Globus pallidus (tissue), 1 donor: ENCODE measurements at regions not wholly inside any gene's neighbourhood (a gene's known extent, or its start where the extent isn't known, plus 50 kb on each side); places are given as distances from the start of the nearest gene placed in this dataset.
"Not testable (repeated sequence)": the region's sequence is repeated elsewhere in the genome, so short reads cannot be mapped to it uniquely, and the experiment has no call there.

Experiments
- DNase-seq: peaks from one replicate; pipeline ENCODE4 v3.0.0-alpha.2; 2015; ENCODE audit warnings: low spot score

GRCh38 chr1:58251430-58252073, 295.0 kb downstream of the OMA1 start:
- DNase-seq, result no peak

GRCh38 chr1:58250587-58250948, 296.0 kb downstream of the OMA1 start:
- DNase-seq, result no peak

- no peak for DNase-seq
These were observed 296.6 kb downstream of the OMA1 start for GRCh38 chr1:58249737-58250586.

GRCh38 chr1:58249388-58249736, 297.2 kb downstream of the OMA1 start:
- DNase-seq, result no peak

GRCh38 chr1:58248791-58249190, 297.7 kb downstream of the OMA1 start:
- no peak for DNase-seq

GRCh38 chr1:58248072-58248471, 298.5 kb downstream of the OMA1 start:
- no peak for DNase-seq

GRCh38 chr1:58246549-58246948, 300.0 kb downstream of the OMA1 start:
- DNase-seq, result no peak

- DNase-seq, result no peak
These were observed 301.7 kb downstream of the OMA1 start for GRCh38 chr1:58244872-58245271.

GRCh38 chr1:58238846-58239245, 307.7 kb downstream of the OMA1 start:
- no peak for DNase-seq

- DNase-seq, result no peak
These were observed 312.8 kb downstream of the OMA1 start for GRCh38 chr1:58233729-58234128.

GRCh38 chr1:58231204-58231603, 315.3 kb downstream of the OMA1 start:
- DNase-seq, result no peak

GRCh38 chr1:58227604-58228003, 318.9 kb downstream of the OMA1 start:
- DNase-seq, result no peak

GRCh38 chr1:58223522-58223921, 323.0 kb downstream of the OMA1 start:
- DNase-seq, result no peak

GRCh38 chr1:58220836-58221472, 325.6 kb downstream of the OMA1 start:
- no peak for DNase-seq

GRCh38 chr1:58216169-58216568, 330.4 kb downstream of the OMA1 start:
- not testable (repeated sequence) for DNase-seq

- no peak for DNase-seq
These were observed 331.9 kb downstream of the OMA1 start for GRCh38 chr1:58214674-58215073.

- no peak for DNase-seq
These were observed 334.7 kb downstream of the OMA1 start for GRCh38 chr1:58211869-58212268.

- DNase-seq, result no peak
These were observed 337.0 kb downstream of the OMA1 start for GRCh38 chr1:58209575-58209974.

- DNase-seq, result no peak
These were observed 339.8 kb downstream of the OMA1 start for GRCh38 chr1:58206749-58207148.

GRCh38 chr1:58204284-58204683, 342.2 kb downstream of the OMA1 start:
- no peak for DNase-seq

GRCh38 chr1:58201492-58202106, 344.9 kb downstream of the OMA1 start:
- no peak for DNase-seq

- no peak for DNase-seq
These were observed 346.1 kb downstream of the OMA1 start for GRCh38 chr1:58200437-58200836.

- DNase-seq, result no peak
These were observed 348.7 kb downstream of the OMA1 start for GRCh38 chr1:58197811-58198210.
